Dedifferentiated amniotic fluid mesenchymal stem cell (primary cell): ENCODE measurements at regions not wholly inside any gene's neighbourhood (a gene's known extent, or its start where the extent isn't known, plus 50 kb on each side); places are given as distances from the start of the nearest gene placed in this dataset.
A peak's percentile ranks its signal among the peaks of the same experiment; 100 is the strongest.

Experiments used
- DNase-seq: peaks from one replicate; pipeline ENCODE4 v3.0.0-alpha.2; 2016; ENCODE audit errors: extremely low spot score

DNA sequence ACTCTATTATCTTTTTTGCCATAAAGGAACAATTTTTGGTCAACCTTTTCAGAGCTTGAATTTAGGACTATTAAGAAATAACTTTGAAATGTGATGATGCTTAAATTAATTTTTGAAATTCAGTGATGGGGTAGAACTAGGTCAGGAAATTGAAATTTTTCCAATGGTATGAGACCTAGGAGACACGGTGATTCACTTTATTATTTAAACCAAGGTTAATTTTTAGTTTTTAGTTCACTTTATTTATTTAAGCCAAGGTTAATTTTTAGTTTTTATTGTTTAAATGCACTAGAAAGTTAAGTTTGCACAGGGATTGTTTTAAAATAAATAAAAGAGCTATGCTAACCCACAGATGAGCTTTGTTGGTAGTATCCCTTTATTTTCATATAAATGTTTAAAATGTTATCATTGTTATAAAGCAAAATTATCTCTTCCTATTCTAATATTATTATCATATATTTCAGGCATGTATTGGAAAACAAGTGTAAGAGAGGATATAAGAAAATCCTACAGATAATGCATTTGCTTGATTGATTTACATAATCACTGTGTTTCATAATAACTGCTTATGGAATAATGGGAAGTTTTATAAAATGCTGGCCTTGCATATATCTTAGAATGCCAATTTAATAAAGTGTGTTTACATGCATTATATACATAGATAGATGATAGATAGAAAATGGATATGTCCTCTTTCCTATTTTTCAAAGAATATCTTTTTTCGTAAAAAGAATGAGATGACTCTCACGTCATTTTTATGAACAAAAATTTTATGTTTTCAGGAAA, 163.6 kb downstream of the HGF start:
- no peak for DNase-seq

DNA sequence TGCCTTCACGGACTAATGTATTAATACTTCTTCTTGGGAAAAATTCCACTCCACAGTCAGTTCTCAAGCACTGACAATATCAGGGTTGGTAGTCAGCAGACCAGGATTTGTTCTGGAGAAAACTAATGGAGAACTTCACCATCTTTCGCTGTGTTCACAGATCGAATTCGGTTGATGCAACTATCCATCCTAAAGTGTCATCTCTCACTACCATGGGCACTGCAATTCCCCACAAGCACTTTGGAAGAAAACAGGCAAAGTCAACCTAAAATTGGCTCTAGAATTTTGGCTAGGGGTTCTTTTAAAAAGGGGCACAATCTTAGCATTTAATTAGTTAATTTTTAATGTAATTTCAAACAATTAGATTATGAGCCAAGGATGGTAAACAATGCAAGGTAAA, 164.4 kb downstream of the HGF start:
- no peak for DNase-seq

DNA sequence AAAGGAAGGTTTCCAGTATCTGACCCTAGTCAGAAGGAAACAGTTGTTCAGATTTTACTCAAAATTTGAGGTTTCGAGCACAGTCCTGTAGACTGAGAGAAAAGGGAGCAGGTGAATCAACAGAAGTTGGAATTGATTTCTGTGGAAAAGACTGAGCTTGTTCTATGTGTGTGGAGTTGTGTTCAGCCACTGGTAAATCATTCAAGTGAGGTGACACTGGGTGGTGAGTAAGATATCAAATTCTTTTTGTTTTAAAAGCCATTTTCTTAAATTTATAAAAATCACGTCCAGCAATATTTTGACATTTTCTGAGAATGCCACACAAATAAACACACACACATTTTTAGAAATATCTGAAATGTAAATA, 165.1 kb downstream of the HGF start:
- DNase-seq, result no peak

DNA sequence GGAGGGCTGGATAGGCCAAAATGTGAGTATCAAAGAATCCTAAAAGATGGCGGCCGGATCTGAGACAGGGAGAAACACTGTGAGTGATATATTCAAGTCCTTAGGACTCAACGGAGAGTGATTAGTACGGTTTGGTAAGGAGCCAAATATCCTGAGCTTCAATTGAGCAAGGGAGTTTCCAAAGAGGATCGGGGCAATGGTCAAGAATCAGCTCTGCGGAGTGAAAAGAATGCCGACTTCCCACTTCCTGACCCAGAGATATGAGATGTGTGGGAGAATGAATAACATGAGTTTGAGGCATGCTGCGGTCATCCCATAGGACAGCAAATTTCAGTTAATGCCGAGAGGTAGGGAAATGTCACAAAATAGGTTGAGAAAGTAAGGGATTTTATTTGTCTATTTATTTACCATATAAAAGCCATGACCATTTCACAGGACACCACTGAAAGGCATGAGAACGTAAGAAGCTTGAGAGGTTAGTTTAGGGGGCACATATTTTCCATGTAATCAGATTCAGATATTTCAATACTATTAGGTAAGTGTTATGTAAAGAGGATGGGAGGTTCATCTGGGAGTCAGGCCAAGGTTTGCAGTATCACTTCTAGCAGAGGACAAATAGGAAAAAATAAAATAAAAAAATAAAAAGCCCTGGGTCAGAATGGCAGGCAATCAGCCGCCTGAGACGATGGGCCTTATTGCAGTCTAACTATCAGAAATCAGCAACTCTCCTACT, 165.6 kb downstream of the HGF start:
- DNase-seq, result no peak

DNA sequence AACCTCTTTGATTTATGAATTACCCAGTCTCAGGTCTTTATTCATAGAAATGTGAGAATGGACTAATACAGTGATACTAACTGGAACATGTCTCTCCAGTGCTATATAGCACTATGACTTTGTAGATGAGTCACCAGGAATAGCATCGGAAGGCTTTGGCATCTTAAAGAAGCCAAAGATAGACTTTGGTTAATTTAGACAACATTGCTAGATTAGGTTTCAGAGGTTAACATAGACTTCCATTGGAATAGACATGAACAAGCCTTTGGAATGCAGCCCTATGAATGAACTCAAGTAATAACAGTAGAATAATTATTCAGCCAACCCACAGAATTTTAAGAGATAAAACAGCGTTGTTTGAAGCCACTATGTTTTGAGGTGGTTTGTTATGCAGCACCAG, 169.2 kb downstream of the HGF start:
- peak; percentile 21 for DNase-seq

DNA sequence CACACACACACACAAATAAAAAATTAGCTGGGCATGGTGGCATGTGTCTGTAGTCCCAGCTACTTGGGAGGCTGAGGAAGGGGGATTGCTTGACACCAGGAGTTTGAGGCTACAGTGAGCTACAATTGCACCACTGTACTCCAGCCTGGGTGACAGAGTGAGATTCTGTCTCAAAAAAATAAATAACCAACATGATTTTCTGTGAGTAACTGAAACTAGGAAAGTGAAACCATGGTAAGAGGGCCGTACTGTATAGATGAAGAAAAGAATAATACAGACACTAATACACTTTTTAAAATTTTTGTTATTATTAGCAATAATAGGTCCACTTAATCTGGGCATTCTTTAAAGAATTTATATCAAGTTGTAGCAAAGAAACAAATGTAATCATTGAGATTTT, 170.9 kb downstream of the HGF start:
- no peak for DNase-seq

DNA sequence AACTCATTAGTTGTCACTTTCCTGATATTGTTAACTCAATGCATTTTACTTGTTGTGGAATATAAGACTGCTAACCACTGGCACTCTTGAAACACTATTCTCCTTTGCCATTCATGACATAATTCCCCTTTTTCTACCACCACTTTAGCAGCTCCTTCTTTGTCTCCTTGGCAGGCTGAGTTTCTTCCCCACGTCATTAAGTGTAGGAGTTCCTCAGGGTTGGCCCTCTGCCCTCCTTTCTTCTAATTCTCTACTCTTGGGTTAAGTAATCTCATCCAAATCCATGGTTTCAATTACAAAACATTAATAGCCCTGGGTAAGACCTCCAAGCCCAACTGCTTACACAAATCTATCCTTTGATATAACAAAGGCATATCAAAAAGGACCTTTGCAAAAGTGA, 175.1 kb downstream of the HGF start:
- DNase-seq, result no peak

DNA sequence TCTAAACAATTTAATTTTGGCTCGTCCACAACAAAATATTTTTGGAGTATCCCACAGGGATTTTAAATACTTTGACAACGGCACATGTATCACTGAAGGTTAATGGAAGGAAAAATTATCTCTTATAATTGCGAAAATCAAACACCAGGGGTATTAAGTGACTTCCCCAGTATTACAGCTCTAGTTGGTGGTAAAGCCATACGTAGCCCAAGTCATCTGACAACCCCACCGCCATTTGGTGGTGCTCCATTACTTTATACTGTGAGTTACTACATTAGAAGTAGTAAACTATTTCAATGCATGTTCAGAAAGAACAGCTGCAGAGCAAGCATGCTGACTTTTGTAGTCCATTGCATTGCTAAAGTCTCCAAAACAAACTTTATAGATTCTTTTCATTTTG, 179.7 kb downstream of the HGF start:
- no peak for DNase-seq

DNA sequence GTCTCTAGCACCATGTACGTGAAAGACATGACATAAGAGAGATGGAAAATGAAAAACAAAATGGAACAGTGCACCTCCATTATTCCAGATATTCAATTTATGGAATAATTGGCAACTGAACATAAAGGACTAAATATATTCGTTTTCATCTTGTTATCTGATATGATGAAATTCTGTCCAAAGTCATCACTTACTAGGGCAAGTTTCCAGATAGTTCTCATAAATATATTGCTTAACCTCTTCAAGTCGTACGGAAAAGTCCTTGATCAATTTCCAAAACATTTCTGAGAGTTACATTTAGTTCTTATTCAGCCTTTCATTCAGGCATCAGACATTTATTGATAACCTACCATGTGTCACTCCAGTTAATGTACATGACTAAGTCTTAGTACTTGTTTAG, 185.2 kb downstream of the HGF start:
- no peak for DNase-seq

DNA sequence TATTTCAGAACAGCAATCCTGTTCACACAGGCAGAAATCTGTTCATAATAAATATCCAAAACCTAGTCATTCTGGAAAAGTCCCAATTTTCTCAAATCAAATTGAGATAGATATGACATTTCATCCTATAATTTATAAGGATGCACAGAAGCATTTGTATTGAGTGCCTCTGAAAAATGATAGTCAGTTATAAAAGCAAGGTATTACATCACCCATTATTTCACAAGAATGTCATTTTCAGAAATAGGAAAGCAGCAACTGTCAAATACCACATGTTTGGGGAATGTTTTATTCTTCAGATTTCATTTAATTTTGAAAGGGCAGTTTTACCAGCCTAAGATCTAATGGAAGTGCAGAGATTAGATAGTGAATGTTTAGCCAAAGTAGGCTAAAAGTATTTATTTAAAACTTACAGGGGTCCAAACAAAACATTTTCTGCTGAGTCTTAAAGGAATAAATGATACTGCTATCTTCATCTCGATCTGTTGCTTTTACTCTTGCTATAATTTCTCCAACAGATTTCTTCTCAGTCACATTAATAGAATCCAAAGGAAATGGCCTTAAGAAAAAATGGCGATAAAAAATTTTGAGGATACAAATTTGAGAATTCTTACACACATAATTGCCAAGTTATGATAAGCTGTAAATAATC, 185.8 kb downstream of the HGF start:
- DNase-seq, result peak; percentile 54

DNA sequence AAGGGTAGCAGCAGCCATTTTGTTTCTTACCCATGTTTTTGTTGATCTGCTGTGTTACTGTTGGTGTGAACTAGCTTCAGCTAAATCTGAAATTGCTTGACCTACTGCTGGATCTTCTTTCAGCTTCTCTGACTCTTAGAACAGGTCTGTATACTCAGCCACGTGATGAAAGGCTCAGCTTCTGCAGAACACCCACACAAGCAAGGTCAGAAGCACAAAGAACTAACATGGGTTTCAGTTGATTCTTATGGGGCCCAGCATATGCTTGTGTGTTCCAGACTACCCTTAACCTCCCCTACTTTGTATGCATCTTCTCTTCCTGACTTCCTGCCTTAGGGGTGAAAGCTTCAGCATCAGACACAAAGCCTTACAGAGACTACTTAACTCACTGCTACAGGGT, 186.8 kb downstream of the HGF start:
- no peak for DNase-seq

DNA sequence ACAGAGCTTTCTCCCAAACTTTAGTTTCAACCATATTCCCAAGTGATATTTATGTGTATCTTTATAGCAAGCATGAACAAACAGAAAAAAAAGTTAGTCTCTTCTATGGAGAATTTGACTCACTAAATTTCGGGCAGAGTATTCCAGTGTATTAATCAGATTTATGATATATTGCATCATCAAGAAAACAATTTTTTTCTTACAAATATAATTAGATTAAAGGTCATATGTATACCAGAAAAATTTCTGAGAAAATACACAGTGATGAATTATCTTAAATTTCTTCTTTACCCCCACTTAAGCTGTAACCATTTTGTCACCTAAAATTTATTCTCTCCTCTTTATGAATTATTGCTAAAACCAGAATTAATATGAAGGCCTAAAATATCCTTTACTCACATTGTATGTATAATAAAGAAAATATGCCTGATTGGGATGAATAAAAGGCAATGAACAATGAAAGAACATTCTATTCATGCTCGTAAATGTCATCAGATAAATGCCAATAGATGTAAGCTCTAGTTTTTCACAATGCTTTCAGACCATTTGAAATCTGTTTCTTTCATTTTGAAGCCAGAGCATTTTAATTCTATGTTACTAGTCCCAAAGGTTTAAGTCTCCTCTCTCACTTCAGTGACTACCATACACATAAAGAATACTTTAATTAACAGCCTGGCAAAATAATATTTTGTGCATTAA, 192.1 kb downstream of the HGF start:
- DNase-seq, result no peak

DNA sequence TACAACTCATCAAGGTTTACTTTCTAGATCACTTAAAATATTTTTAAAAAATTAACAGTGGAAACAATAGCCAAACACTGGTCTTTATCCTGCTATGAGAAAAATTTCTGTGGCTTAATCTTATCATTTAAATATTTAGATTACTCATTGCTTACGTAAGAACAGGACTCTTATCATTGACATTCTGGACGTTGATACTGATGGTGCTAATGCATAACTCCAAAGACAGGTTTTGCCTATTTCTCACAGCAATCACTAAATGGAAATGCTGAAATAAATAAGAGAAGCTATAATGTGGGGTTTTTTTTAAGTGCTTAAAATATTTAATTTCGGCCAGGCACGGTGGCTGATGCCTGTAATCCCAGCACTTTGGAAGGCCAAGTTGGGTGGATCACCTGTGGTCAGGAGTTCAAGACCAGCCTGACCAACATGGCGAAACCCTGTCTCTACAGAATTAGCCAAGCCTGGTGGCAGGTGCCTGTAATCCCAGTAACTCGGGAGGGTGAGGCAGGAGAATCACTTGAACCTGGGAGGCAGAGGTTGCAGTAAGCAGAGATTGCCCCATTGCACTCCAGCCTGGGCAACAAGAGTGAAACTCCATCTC, 195.0 kb downstream of the HGF start:
- DNase-seq, result no peak

DNA sequence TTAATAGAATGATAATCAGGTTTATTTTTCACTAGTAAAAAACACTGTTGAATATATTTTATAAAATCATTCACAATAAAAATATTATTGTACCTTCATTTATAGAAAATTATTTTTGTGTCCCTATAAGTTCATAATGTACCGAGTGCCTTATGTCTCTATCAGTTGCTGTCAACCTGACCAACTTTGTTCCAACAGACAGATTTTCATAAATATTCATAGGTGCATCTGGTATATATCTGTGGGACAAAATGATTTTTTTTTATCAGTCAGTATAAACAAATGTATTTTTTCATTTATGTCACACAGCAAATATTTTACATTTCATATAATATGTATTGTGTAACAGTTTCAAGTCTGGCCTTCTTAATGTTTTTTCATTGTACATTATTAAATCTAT, 195.9 kb downstream of the HGF start:
- DNase-seq, result no peak

DNA sequence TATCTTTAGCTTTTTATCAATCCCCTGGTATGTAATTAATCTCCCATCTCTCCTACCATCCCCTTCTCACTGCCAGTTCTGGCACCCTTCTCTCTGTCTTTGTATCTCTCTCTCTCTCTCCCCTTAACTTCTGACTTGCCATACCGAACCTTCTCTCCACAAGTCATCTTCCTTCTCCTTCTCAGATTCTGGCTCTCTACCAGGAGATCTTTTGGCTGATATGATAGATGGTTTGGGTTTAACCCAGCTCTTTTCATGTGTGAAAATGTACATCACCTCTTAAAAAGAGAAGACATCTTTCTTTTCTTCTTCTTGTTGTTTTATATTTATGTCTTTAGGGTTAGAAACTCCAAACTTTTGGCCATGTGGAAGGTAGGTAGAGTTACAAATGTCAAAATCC, 196.7 kb downstream of the HGF start:
- DNase-seq, result no peak

DNA sequence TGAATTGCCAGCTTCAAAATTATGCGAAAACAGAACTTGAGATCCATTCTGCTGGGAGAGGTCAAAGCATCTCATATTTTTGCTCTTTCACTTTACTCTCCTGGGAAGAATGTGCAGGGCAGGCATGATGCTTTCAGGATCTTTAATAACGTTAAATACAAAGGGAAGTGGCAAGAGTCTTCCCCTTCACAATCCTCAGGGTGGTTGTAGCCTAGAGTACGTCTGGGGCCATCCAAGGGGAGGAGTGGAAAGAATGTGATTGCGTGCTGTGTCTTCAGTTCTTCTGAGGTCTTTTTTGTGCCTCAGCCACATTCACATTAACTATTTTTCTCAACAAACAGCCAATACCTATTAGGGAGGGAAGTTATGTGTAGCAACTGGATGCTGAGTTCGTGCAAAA, 207.3 kb downstream of the HGF start:
- no peak for DNase-seq

DNA sequence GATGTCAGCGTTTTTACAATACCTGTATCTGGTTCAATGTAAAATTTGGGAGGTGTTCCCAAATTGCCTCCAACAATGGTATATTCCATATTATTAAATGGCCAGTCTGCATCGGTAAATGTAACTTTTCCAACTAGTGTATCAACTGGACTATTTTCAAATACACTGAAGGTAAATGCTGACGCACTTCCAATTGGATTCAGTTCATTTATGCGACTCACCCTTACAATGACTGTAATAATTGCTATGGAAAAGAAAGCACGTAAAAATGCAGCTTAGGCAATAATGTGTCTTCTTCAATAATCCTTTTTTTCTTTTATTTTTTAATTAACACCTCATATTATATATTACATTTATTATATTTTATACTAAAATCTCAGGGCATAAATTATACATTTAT, 209.1 kb downstream of the HGF start:
- no peak for DNase-seq

DNA sequence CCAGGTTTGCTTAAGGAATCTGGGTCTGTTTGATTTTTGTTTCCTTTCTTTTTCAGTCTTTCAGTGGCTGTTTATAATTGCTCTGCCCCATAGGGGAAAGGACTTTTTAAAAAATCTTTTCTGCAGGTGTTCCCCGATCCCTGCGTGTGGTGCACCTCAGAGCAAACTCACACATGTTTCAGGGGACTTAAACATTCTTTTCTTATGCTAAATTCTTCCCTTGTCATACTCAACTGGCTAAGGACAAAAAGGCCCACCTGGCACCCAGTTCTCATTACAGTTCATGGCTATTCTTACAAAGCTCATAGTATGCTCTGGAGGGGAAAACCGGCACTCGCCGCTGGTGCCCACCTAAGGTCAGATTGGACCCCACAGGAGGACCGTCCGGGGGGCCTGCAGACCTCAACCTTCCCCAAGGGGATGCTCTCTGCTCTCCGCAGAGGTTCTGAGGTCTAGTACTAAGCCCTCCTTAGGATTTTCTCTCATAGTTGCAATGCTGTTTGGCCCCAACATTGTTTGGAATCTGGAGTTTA, 220.3 kb downstream of the HGF start:
- DNase-seq, result no peak

DNA sequence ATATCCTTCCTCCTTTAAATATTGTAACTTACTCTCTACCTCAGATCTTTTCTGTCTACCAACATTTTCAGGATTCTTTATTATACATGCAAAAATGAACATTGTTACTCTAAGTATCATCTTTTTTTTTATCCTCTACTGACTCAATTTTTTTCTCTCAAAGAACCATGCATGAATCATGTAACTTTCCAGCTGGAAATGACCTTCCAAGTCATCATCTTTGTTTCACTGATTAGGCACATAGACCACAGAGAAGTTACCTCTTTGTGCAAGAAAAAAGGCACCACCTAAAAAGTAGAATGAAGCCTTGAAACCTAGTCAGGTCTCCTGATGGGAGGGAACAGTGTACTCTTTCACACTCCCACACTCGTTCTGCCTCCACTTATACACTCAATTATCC, 234.9 kb downstream of the HGF start:
- DNase-seq, result no peak

DNA sequence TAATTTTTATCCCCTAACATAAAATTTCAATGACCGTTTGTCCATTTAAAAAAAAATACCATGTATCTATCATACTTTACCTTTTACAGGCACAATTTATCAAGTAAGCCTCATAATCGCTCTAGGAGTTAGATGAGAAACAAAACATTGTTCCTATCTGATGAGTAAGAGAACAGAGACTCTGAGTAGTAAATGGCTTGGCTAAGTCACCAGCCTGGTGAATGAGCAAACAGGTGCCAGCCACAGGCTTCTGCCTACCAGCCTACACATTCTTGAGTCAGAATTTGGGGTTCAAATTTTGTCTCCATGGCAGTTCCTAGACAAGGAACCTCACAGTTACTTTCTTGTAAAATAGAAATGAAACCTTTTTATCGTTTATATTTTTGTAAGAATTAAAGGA, 235.4 kb downstream of the HGF start:
- no peak for DNase-seq

DNA sequence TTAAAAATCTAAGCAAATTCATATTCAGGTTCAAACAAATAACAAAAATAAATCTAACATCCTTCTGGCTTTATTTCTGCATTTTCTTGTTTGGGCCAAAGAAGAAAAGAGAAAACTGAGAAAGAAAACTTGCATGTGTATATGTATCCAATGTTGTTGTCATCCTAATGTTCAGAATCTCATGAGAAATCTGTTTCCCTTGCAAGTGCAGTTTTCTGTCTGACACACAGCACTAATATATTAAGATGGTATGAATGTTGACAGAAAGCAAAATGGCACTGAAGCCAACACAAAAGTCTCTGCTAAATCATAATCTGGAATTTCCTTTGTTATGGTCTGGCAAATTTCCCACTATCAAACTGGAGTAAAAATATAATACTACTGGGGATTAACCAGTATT, 235.9 kb downstream of the HGF start:
- no peak for DNase-seq

DNA sequence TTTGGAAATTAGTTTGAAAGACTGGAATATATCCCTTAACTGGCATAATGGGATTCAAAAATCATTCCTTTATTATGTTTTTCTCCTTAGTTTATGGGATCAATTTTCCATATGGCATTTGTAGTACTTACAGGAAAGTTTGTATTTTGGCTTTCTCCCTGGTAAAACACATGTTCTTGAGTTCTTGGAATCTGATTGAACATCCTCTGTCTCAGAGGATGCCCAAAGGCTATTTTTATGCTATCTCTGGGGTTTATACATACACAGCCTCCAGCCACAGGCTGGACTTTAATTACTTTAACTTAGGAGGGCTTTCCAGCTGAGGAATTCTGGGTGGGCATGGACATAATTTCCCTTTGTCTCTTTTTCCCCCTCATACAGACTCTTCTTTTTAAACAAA, 236.4 kb downstream of the HGF start:
- no peak for DNase-seq
